ENCODE measurements at regions not wholly inside any gene's neighbourhood (a gene's known extent, or its start where the extent isn't known, plus 50 kb on each side); places are given as distances from the start of the nearest gene placed in this dataset.

DNA sequence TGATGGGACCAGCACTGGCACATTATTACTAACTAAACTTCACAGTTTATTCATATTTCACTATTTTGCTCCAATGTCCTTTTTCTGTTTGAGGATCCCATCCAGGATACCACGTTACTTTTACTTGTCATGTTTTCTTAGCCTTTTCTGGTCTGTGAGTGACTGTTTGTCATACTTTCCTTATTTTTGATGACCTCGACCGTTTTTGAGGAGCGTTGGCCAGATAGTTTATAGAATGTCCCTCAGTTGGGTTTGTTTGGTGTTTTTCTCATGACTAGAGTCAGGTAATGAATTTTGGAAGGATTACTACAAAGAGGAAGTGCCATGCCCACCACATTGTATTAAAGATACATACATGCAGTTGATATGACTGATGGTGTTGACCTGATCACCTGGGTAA lies 199.4 kb upstream of the CCND2 start:
- H4K91ac ChIP-seq (ENCODE audit: low read length), result no peak overlapping the region
- H3K23ac ChIP-seq (ENCODE audit: low read length in 2 of 2), result no peak overlapping the region
- 77% methylated on average over 4 of the region's 4 CpGs for WGBS

DNA sequence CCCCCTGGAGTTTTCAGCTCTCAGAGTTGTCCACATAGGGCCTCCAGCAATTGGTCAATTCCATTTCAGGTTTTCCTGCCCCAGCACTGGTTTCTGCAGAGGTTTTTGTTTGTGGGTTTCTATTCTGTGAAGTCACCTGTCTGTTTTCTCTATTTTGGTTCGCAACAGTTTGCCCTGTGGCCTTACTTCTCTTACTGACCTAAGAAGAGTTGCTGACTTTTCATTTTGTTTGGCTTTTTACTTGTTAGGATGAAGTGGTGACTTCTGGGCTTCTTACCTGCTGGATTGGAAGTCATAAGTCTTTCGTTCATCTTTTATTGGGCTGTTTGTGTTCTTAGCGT lies 196.4 kb upstream of the PARP11 start:
- Histone ChIP-seq H3K4ac (ENCODE audit: low read depth in 1 of 2, low read length in 2 of 2) (no peak overlapping the region), H4K8ac (ENCODE audit: low read length) (no peak overlapping the region), H3K4me3 (ENCODE audit: insufficient read depth in 1 of 2, low read depth in 1 of 2, low read length in 2 of 2) (no peak overlapping the region), H3K4me1 (ENCODE audit: control insufficient read depth, insufficient read depth, low read depth, low read length) (no peaks in the 10 kb centered on the region), H2BK5ac (ENCODE audit: low read depth, low read length, poor library complexity, severe bottlenecking) (no peak overlapping the region), H3K9ac (ENCODE audit: low read length) (no peak overlapping the region), H3K18ac (ENCODE audit: low read depth in 1 of 2, low read length in 2 of 2) (no peak overlapping the region), H3K23ac (ENCODE audit: low read length in 2 of 2) (no peak overlapping the region), H3K14ac (ENCODE audit: low read length in 2 of 2) (no peak overlapping the region), H3K36me3 (ENCODE audit: control insufficient read depth in 1 of 2, insufficient read depth in 2 of 2, low read depth in 1 of 2, low read length in 2 of 2) (no peaks in the 10 kb centered on the region), H2AFZ (ENCODE audit: low read depth, low read length) (no peak overlapping the region), H3K4me2 (ENCODE audit: low read length, poor library complexity, severe bottlenecking) (no peak overlapping the region), H4K91ac (ENCODE audit: low read length) (no peak overlapping the region), H2BK12ac (ENCODE audit: low read length in 2 of 2) (no peak overlapping the region), H2AK5ac (ENCODE audit: low read length, severe bottlenecking) (no peak overlapping the region), H3K79me1 (replicated peaks; ENCODE audit: low read length, poor library complexity, severe bottlenecking) (no peaks in the 10 kb centered on the region), H3K27ac (ENCODE audit: low read length, poor library complexity, severe bottlenecking) (no peak overlapping the region), H2BK120ac (ENCODE audit: low read depth, low read length) (no peak overlapping the region), H3K27me3 (ENCODE audit: control insufficient read depth in 1 of 2, insufficient read depth in 1 of 2, low read length in 2 of 2) (peaks cover 0 to 4% of the 10 kb centered on the region in 2 experiments), H3K9me3 (ENCODE audit: control insufficient read depth, low read length) (no peaks in the 10 kb centered on the region), H2BK15ac (ENCODE audit: low read depth, poor library complexity, severe bottlenecking) (no peak overlapping the region)
- DNase-seq, result no peak
- 96% methylated on average over 3 of the region's 3 CpGs for WGBS

More for the DNA sequence above, 199.4 kb upstream of the CCND2 start:
- H3K79me1 ChIP-seq (replicated peaks; ENCODE audit: low read length, poor library complexity, severe bottlenecking), result no peaks in the 10 kb centered on the region
- H3K4me3 ChIP-seq (ENCODE audit: insufficient read depth in 1 of 2, low read depth in 1 of 2, low read length in 2 of 2), result no peak overlapping the region
- no peak for DNase-seq
- H2BK120ac ChIP-seq (ENCODE audit: low read depth, low read length), result no peak overlapping the region
- no peak overlapping the region for H3K14ac ChIP-seq (ENCODE audit: low read length in 2 of 2)
- no peak overlapping the region for H3K4me2 ChIP-seq (ENCODE audit: low read length, poor library complexity, severe bottlenecking)
- no peaks in the 10 kb centered on the region for H3K9me3 ChIP-seq (ENCODE audit: control insufficient read depth, low read length)
- no peak overlapping the region for H3K18ac ChIP-seq (ENCODE audit: low read depth in 1 of 2, low read length in 2 of 2)
- no peak overlapping the region for H2AK5ac ChIP-seq (ENCODE audit: low read length, severe bottlenecking)
- no peak overlapping the region for H2BK15ac ChIP-seq (ENCODE audit: low read depth, poor library complexity, severe bottlenecking)
- H2AFZ ChIP-seq (ENCODE audit: low read depth, low read length), result no peak overlapping the region
- H4K8ac ChIP-seq (ENCODE audit: low read length), result no peak overlapping the region
- H2BK12ac ChIP-seq (ENCODE audit: low read length in 2 of 2), result no peak overlapping the region
- no peak overlapping the region for H3K4ac ChIP-seq (ENCODE audit: low read depth in 1 of 2, low read length in 2 of 2)
- no peak overlapping the region for H2BK5ac ChIP-seq (ENCODE audit: low read depth, low read length, poor library complexity, severe bottlenecking)
- no peak overlapping the region for H3K9ac ChIP-seq (ENCODE audit: low read length)
- H3K4me1 ChIP-seq (ENCODE audit: control insufficient read depth, insufficient read depth, low read depth, low read length), result no peaks in the 10 kb centered on the region
- H3K27ac ChIP-seq (ENCODE audit: low read length, poor library complexity, severe bottlenecking), result no peak overlapping the region
- no peaks in the 10 kb centered on the region for H3K27me3 ChIP-seq (ENCODE audit: control insufficient read depth in 1 of 2, insufficient read depth in 1 of 2, low read length in 2 of 2)
- no peaks in the 10 kb centered on the region for H3K36me3 ChIP-seq (ENCODE audit: control insufficient read depth in 1 of 2, insufficient read depth in 2 of 2, low read depth in 1 of 2, low read length in 2 of 2)

DNA sequence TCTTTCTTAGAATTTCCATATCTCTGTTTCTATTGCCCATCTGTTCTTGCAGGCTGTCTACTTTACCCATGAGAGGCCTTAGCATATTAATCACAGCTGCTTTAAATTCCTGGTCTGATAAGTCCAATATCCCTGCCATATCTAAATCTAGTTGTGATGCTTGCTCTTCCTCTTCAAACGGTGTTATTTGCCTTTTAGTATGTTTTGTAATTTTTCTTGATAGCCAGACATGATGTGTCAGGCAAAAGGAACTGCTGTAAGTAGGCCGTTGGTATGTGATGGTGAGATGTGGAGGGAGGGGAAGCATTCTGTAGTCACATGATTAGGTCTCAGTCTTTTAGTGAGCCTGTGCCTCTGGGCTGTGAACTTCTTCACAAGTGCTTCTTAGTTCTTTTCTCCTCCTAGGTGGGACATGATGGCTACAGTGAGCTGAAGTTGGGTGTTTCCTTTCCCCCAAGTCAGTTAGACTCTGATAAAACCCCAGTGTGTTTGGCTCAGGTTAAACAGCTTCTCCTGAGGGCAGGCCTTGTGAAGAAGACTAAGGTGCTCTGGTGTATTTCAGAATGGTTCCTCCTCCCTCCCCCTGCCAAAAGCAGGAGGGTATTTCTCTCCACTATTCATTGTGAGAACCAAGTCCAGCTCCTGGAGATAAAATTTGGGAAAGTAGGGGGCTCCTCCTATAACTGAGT lies 195.9 kb upstream of the PARP11 start:
- no peak overlapping the region for H2BK15ac ChIP-seq (ENCODE audit: low read depth, poor library complexity, severe bottlenecking)
- WGBS, result 52% methylated on average over 2 of the region's 2 CpGs
- no peak overlapping the region for H2BK12ac ChIP-seq (ENCODE audit: low read length in 2 of 2)
- H2BK120ac ChIP-seq (ENCODE audit: low read depth, low read length), result no peak overlapping the region
- no peak overlapping the region for H3K4me3 ChIP-seq (ENCODE audit: insufficient read depth in 1 of 2, low read depth in 1 of 2, low read length in 2 of 2)
- DNase-seq, result no peak
- H2AK5ac ChIP-seq (ENCODE audit: low read length, severe bottlenecking), result no peak overlapping the region
- H3K18ac ChIP-seq (ENCODE audit: low read depth in 1 of 2, low read length in 2 of 2), result no peak overlapping the region
- no peaks in the 10 kb centered on the region for H3K4me1 ChIP-seq (ENCODE audit: control insufficient read depth, insufficient read depth, low read depth, low read length)
- no peak overlapping the region for H4K8ac ChIP-seq (ENCODE audit: low read length)
- H3K27me3 ChIP-seq (ENCODE audit: control insufficient read depth in 1 of 2, insufficient read depth in 1 of 2, low read length in 2 of 2), result peaks cover 0 to 4% of the 10 kb centered on the region in 2 experiments
- H3K36me3 ChIP-seq (ENCODE audit: control insufficient read depth in 1 of 2, insufficient read depth in 2 of 2, low read depth in 1 of 2, low read length in 2 of 2), result no peaks in the 10 kb centered on the region
- H4K91ac ChIP-seq (ENCODE audit: low read length), result no peak overlapping the region
- no peak overlapping the region for H3K27ac ChIP-seq (ENCODE audit: low read length, poor library complexity, severe bottlenecking)
- H3K9me3 ChIP-seq (ENCODE audit: control insufficient read depth, low read length), result no peaks in the 10 kb centered on the region
- no peak overlapping the region for H3K23ac ChIP-seq (ENCODE audit: low read length in 2 of 2)
- H2BK5ac ChIP-seq (ENCODE audit: low read depth, low read length, poor library complexity, severe bottlenecking), result no peak overlapping the region
- H2AFZ ChIP-seq (ENCODE audit: low read depth, low read length), result no peak overlapping the region
- peak overlapping the region in 1 of 2 experiments; percentile 15 for H3K14ac ChIP-seq (ENCODE audit: low read length in 2 of 2)
- H3K4me2 ChIP-seq (ENCODE audit: low read length, poor library complexity, severe bottlenecking), result no peak overlapping the region
- no peak overlapping the region for H3K9ac ChIP-seq (ENCODE audit: low read length)
- no peaks in the 10 kb centered on the region for H3K79me1 ChIP-seq (replicated peaks; ENCODE audit: low read length, poor library complexity, severe bottlenecking)
- no peak overlapping the region for H3K4ac ChIP-seq (ENCODE audit: low read depth in 1 of 2, low read length in 2 of 2)

DNA sequence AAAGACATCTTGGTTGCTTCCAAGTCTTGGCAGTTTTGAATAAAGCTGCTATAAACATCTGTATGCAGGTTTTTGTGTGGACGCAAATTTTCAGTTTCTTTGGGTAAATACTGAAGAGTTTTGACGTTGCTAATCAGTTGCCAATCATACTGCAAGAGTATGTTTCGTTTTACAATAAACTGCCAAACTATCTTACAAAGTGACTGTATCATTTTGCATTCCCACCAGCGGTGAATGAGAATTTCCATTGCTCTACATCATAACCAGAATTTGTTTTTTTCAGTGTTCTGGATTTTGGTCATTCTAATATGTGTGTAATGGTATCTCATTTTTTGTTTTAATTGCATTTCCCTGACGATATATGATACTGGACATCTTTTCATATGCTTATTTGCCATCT lies 190.8 kb upstream of the PARP11 start:
- Histone ChIP-seq H2BK12ac (ENCODE audit: low read length in 2 of 2) (no peak overlapping the region), H3K36me3 (ENCODE audit: control insufficient read depth in 1 of 2, insufficient read depth in 2 of 2, low read depth in 1 of 2, low read length in 2 of 2) (no peaks in the 10 kb centered on the region), H3K4ac (ENCODE audit: low read depth in 1 of 2, low read length in 2 of 2) (no peak overlapping the region), H2AFZ (ENCODE audit: low read depth, low read length) (no peak overlapping the region), H2BK5ac (ENCODE audit: low read depth, low read length, poor library complexity, severe bottlenecking) (no peak overlapping the region), H4K91ac (ENCODE audit: low read length) (no peak overlapping the region), H3K9ac (ENCODE audit: low read length) (no peak overlapping the region), H4K8ac (ENCODE audit: low read length) (no peak overlapping the region), H2AK5ac (ENCODE audit: low read length, severe bottlenecking) (no peak overlapping the region), H2BK15ac (ENCODE audit: low read depth, poor library complexity, severe bottlenecking) (no peak overlapping the region), H3K4me1 (ENCODE audit: control insufficient read depth, insufficient read depth, low read depth, low read length) (no peaks in the 10 kb centered on the region), H3K9me3 (ENCODE audit: control insufficient read depth, low read length) (no peaks in the 10 kb centered on the region), H2BK120ac (ENCODE audit: low read depth, low read length) (no peak overlapping the region), H3K27ac (ENCODE audit: low read length, poor library complexity, severe bottlenecking) (no peak overlapping the region), H3K14ac (ENCODE audit: low read length in 2 of 2) (no peak overlapping the region), H3K79me1 (replicated peaks; ENCODE audit: low read length, poor library complexity, severe bottlenecking) (no peaks in the 10 kb centered on the region), H3K23ac (ENCODE audit: low read length in 2 of 2) (no peak overlapping the region), H3K4me2 (ENCODE audit: low read length, poor library complexity, severe bottlenecking) (no peak overlapping the region), H3K18ac (ENCODE audit: low read depth in 1 of 2, low read length in 2 of 2) (no peak overlapping the region), H3K27me3 (ENCODE audit: control insufficient read depth in 1 of 2, insufficient read depth in 1 of 2, low read length in 2 of 2) (peaks cover 5 to 15% of the 10 kb centered on the region in 2 experiments), H3K4me3 (ENCODE audit: insufficient read depth in 1 of 2, low read depth in 1 of 2, low read length in 2 of 2) (no peak overlapping the region)
- no peak for DNase-seq
- 67% methylated on average over 1 of the region's 5 CpGs for WGBS

Measured in mesenchymal stem cell (in vitro differentiated cells and primary cell).